NCI-H1092 treated with DMSO at 0.1 percent for 48 hours (cell line): ENCODE measurements at regions not wholly inside any gene's neighbourhood (a gene's known extent, or its start where the extent isn't known, plus 50 kb on each side); places are given as distances from the start of the nearest gene placed in this dataset.
A peak's percentile ranks its signal among the peaks of the same experiment; 100 is the strongest.

Experiments used
- DNase-seq: peaks from one replicate; lab custom pipeline; 2025; lab: John Stamatoyannopoulos, UW

- no peak for DNase-seq
Observed at GRCh38 chr4:63492515-63492914, 916.7 kb downstream of the TECRL start.

- no peak for DNase-seq
Observed at GRCh38 chr4:63464393-63464792, 944.9 kb downstream of the TECRL start.

- DNase-seq: no peak
Observed at GRCh38 chr4:63460075-63460474, 949.2 kb downstream of the TECRL start.

- DNase-seq: no peak
Observed at GRCh38 chr4:63459329-63459728, 949.9 kb downstream of the TECRL start.

- DNase-seq: no peak
Observed at GRCh38 chr4:63458010-63458409, 951.2 kb downstream of the TECRL start.

GRCh38 chr4:63440236-63440635, 969.0 kb downstream of the TECRL start:
- no peak for DNase-seq

GRCh38 chr4:63430105-63430504, 979.1 kb downstream of the TECRL start:
- DNase-seq: no peak

GRCh38 chr4:63396269-63396668, 1013.0 kb downstream of the TECRL start:
- DNase-seq: no peak

- DNase-seq: no peak
Observed at GRCh38 chr4:63393544-63393943, 1015.7 kb downstream of the TECRL start.

- no peak for DNase-seq
Observed at GRCh38 chr4:63379750-63380522, 1029.3 kb downstream of the TECRL start.

GRCh38 chr4:63371001-63371400, 1038.2 kb downstream of the TECRL start:
- DNase-seq: no peak

- DNase-seq: no peak
Observed at GRCh38 chr4:63361628-63362027, 1047.6 kb downstream of the TECRL start.

- no peak for DNase-seq
Observed at GRCh38 chr4:63361066-63361465, 1048.2 kb downstream of the TECRL start.

- DNase-seq: no peak
Observed at GRCh38 chr4:63349674-63350025, 1059.6 kb downstream of the TECRL start.

GRCh38 chr4:63348735-63349673, 1060.2 kb downstream of the TECRL start:
- no peak for DNase-seq

GRCh38 chr4:63325140-63325539, 1084.1 kb downstream of the TECRL start:
- DNase-seq: no peak

- no peak for DNase-seq
Observed at GRCh38 chr4:63316633-63317032, 1092.6 kb downstream of the TECRL start.

- DNase-seq: no peak
Observed at GRCh38 chr4:63315651-63316050, 1093.6 kb downstream of the TECRL start.

- DNase-seq: no peak
Observed at GRCh38 chr4:63308697-63309096, 1100.6 kb downstream of the TECRL start.

- DNase-seq: no peak
Observed at GRCh38 chr4:63302792-63303191, 1106.5 kb downstream of the TECRL start.

GRCh38 chr4:63302078-63302477, 1107.2 kb downstream of the TECRL start:
- no peak for DNase-seq

GRCh38 chr4:63296773-63297172, 1112.5 kb downstream of the TECRL start:
- DNase-seq: peak; percentile 14

GRCh38 chr4:63275491-63275890, 1133.8 kb downstream of the TECRL start:
- no peak for DNase-seq
